Psoas muscle (tissue), 7 donors: ENCODE measurements at regions not wholly inside any gene's neighbourhood (a gene's known extent, or its start where the extent isn't known, plus 50 kb on each side); places are given as distances from the start of the nearest gene placed in this dataset.
"Not testable (repeated sequence)": the region's sequence is repeated elsewhere in the genome, so short reads cannot be mapped to it uniquely, and the experiment has no call there.

ENCODE experiments used
- ATAC-seq, 4 donors: fragments of 200-7000 bp; cut with Tn5 transposase; one replicate each; pipeline ENCODE4 v1.9.1; 2020; ENCODE audit warnings: moderate library complexity in 3 of 4, mild to moderate bottlenecking in 2 of 4
- DNase-seq, 2 donors: peaks; one replicate each; pipeline ENCODE4 v3.0.0-alpha.2; 2020
- H3K27ac ChIP-seq: fragments of 200-600 bp; one replicate; pipeline ENCODE4 v1.8.0; 2022
- H3K27me3 ChIP-seq, 3 donors: fragments of 200-600 bp in 1 of 3; one replicate each; pipeline versions ENCODE4 v1.6.1 to v1.8.0; 2013 to 2022; ENCODE audit warnings: low read length in 2 of 3, mild to moderate bottlenecking in 2 of 3, moderate library complexity in 1 of 3; ENCODE audit not compliant: insufficient read depth in 3 of 3
- H3K36me3 ChIP-seq, 2 donors: fragments of 200-600 bp in 1 of 2; one replicate each; pipeline versions ENCODE4 v1.6.1 to v1.8.0; 2013 to 2022; ENCODE audit warnings: low read depth in 1 of 2, mild to moderate bottlenecking in 1 of 2, moderate library complexity in 1 of 2; ENCODE audit not compliant: insufficient read depth in 1 of 2
- H3K4me1 ChIP-seq: fragments of 200-600 bp; one replicate; pipeline ENCODE4 v1.8.0; 2022
- H3K4me3 ChIP-seq: fragments of 200-600 bp; one replicate; pipeline ENCODE4 v1.8.0; 2022; ENCODE audit warnings: mild to moderate bottlenecking
- H3K9me3 ChIP-seq: fragments of 200-600 bp; one replicate; pipeline ENCODE4 v1.8.0; 2022
- CTCF ChIP-seq: fragments of 200-600 bp; IDR thresholded peaks from one replicate; pipeline ENCODE4 v1.8.0; 2022; ENCODE audit warnings: antibody characterized with exemption
- WGBS, 3 donors: extraction: QIAGEN DNeasy Blood & Tissue Kit; methylation state at CpG; one replicate each; pipeline versions ENCODE4 v1.1.6 to v1.1.7; 2013; 5-methylcytosine and 5-hydroxymethylcytosine counted together
- intact Hi-C, 2 donors: fragments of 100-400 bp; cut with DNase I; formaldehyde crosslinking; loops; one replicate each; pipeline versions ENCODE4 v1.11.0 to v1.14.2; 2022
- donor health status: healthy with polysubstance abuse.
- donor health status: DM: no; HTN: no; CAD: no; lungs with moderate emphysema.
- donor health status: Bipolar disorder and iron deficiency.
- donor health status: healthy.
- donor health status: DM: yes; HTN: yes; CAD: no.
- donor health status: DM: no; HTN: no; CAD: no.
- donor health status: DM: yes; HTN: yes; CAD: no.

DNA sequence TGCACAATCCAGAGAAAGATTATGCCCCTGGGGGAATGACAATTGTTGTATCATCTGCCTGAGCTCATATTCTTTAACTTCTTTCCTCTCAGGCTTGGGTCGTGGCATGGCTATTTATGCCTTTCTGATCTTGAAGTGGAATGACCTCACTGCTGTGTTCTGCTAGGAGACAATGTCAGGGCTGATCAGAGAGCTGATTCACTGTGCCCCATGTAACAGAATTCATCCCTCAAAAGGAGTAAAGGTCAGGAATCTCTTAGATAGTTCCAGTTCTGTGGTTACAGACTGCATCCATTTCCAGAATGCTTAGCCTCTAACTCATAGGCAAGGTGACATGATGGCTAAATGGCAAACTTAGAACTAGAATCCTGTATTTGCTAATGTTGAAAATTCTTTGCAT is 511.7 kb upstream of the CNTNAP5 start:
- Histone ChIP-seq H3K4me1 (no peaks in the 10 kb centered on the region), H3K27me3 (no peaks in the 10 kb centered on the region), H3K27ac (no peak overlapping the region), H3K36me3 (no peaks in the 10 kb centered on the region), H3K9me3 (no peaks in the 10 kb centered on the region), H3K4me3 (no peak overlapping the region)
- 17 to 27% (median 21%) methylated on average over 1 of the region's 1 CpG for WGBS, 3 donors
- intact Hi-C loops: no loop called here
- ATAC-seq: no peak
- no peak for TF ChIP-seq CTCF
- DNase-seq: no peak

DNA sequence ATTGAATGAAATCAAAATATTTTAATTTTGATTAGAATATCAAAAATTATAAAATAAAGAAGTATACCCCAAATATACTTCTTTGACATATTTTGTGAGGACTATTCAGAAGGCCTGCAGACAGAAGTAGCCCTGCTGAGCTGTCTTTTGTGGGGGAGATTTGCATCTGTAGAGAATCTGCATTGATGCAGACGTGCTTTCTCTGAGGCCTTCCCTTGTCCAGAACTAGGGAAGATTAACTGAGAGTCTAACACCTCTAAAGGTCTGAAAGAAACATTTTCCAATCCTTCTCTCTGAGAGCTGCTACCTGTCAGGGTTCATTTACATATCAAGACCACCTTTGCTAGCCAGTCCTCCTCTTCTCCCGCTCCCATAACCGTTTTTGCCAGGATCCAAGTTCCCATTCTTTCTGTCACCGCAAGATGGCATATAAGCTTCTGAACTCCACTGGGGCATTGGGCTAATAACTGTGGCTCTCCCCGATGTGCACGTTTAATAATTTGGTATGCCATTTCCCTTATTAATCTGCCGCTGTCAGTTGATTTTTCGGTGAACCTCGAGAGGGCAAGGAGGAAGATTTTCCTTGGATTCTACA is 510.4 kb upstream of the CNTNAP5 start:
- DNase-seq (no peak), ATAC-seq (no peak)
- no peak overlapping the region for H3K27ac ChIP-seq
- intact Hi-C loops: no loop called here
- no peak overlapping the region for H3K4me3 ChIP-seq
- no peaks in the 10 kb centered on the region for H3K27me3 ChIP-seq
- no peaks in the 10 kb centered on the region for H3K4me1 ChIP-seq
- H3K9me3 ChIP-seq: no peaks in the 10 kb centered on the region
- no peak for TF ChIP-seq CTCF
- 68 to 72% (median 71%) methylated on average over 9 of the region's 9 CpGs for WGBS, 3 donors
- no peaks in the 10 kb centered on the region for H3K36me3 ChIP-seq

GRCh38 chr2:123518367-123518766 is 506.7 kb upstream of the CNTNAP5 start:
- Histone ChIP-seq H3K36me3 (no peaks in the 10 kb centered on the region), H3K27me3 (no peaks in the 10 kb centered on the region), H3K9me3 (no peaks in the 10 kb centered on the region), H3K4me1 (no peaks in the 10 kb centered on the region), H3K4me3 (no peak overlapping the region), H3K27ac (no peak overlapping the region)
- DNase-seq (no peak), ATAC-seq (no peak)
- WGBS, 3 donors: 62 to 75% (median 74%) methylated on average over 3 of the region's 3 CpGs
- no peak for TF ChIP-seq CTCF
- intact Hi-C loops: no loop called here

DNA sequence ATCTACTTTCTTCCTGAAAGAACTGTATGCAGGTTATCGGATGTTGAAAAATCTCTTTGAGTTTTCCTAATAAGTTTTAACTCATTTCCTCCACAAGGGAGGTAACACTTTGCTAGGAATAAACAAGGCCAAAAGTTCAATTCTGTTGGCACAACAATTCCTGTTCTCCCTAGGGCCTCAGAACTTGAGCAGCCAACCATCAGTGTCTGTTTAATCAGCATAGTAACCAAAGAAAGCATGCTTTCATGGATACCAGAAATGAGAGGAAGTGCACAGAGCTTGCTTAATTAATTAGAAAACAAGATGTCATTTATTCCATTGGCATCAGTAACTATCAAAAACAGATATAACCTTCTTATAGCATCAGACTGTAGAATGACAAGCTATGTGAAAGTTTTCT is 503.2 kb upstream of the CNTNAP5 start:
- intact Hi-C loops: no loop called here
- H3K4me1 ChIP-seq: no peaks in the 10 kb centered on the region
- 1 to 80% (median 5%) methylated on average over 1 of the region's 1 CpG for WGBS, 3 donors
- H3K27ac ChIP-seq: no peak overlapping the region
- H3K4me3 ChIP-seq: no peak overlapping the region
- no peaks in the 10 kb centered on the region for H3K27me3 ChIP-seq
- no peaks in the 10 kb centered on the region for H3K36me3 ChIP-seq
- ATAC-seq (no peak), DNase-seq (no peak)
- no peak for TF ChIP-seq CTCF
- H3K9me3 ChIP-seq: peaks cover 3% of the 10 kb centered on the region

DNA sequence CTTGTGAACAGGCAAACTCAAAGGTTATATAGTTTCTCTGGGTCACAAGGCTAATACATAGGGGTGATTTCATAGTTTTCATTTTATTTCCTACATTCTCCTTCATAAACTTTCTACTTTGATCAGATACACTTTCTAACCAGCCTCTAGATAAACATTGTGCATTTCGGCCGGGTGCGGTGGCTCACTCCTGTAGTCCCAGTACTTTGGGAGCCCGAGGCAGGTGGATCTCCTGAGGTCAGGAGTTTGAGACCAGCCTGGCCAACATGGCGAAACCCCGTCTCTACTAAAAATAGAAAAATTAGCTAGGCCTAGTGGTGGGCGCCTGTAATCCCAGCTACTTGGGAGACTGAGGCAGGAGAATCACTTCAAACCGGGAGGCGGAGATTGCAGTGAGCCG is 502.6 kb upstream of the CNTNAP5 start:
- ATAC-seq, DNase-seq, H3K36me3 ChIP-seq, intact Hi-C loops, H3K27ac ChIP-seq, H3K4me3 ChIP-seq, H3K9me3 ChIP-seq, H3K27me3 ChIP-seq, H3K4me1 ChIP-seq: not testable (repeated sequence)
- WGBS, 3 donors: 83 to 86% (median 84%) methylated on average over 10 of the region's 10 CpGs
